ENCODE measurements at regions not wholly inside any gene's neighbourhood (a gene's known extent, or its start where the extent isn't known, plus 50 kb on each side); places are given as distances from the start of the nearest gene placed in this dataset.

DNA sequence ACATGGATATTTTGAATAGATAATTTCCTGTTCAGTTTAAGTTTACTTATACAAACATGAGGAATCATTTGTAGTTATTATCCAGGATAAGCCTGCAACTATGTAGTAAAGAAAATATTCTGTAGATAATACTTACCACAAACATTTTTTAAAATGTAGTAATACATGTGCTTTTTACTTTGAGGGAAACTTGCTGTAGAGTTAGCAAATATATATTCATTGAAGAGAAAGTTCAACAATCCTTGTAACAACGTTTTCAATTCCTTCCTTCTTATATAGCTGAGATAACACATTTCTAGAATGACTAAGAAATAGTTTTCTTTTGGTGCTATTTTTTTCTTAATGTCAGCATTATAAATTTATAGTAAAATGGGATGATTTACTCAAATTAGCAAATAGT, 664.6 kb upstream of the ADAMTS5 start:
- H3K27ac ChIP-seq: no peak overlapping the region
- no peak for TF ChIP-seq ZFX (IDR thresholded peaks at IDR 0.05)
- TF ChIP-seq, protein P1, sequence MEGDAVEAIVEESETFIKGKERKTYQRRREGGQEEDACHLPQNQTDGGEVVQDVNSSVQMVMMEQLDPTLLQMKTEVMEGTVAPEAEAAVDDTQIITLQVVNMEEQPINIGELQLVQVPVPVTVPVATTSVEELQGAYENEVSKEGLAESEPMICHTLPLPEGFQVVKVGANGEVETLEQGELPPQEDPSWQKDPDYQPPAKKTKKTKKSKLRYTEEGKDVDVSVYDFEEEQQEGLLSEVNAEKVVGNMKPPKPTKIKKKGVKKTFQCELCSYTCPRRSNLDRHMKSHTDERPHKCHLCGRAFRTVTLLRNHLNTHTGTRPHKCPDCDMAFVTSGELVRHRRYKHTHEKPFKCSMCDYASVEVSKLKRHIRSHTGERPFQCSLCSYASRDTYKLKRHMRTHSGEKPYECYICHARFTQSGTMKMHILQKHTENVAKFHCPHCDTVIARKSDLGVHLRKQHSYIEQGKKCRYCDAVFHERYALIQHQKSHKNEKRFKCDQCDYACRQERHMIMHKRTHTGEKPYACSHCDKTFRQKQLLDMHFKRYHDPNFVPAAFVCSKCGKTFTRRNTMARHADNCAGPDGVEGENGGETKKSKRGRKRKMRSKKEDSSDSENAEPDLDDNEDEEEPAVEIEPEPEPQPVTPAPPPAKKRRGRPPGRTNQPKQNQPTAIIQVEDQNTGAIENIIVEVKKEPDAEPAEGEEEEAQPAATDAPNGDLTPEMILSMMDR (conservative IDR thresholded peaks at IDR 0.05): no peak

DNA sequence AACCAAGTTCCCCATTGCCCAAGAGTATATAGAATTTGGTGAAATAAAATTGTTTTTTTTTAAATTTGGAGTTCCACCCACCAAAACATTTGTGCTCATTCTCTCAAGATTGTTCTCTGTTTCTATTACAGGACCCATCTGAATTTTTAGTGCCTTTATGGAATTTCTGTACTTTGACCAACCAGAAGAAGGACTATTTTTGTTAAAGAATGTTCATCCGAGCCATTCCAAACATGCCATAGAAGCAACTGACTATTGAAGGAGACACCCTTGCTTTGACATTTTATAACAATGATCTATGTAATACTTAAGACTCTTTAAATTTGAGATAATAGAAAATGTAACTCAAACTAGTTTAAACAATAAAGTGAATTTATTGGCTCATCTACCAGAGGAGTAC, 655.7 kb upstream of the ADAMTS5 start:
- TF ChIP-seq, protein P1 (conservative IDR thresholded peaks at IDR 0.05): no peak
- no peak for TF ChIP-seq ZFX (IDR thresholded peaks at IDR 0.05)
- H3K27ac ChIP-seq: no peak overlapping the region

DNA sequence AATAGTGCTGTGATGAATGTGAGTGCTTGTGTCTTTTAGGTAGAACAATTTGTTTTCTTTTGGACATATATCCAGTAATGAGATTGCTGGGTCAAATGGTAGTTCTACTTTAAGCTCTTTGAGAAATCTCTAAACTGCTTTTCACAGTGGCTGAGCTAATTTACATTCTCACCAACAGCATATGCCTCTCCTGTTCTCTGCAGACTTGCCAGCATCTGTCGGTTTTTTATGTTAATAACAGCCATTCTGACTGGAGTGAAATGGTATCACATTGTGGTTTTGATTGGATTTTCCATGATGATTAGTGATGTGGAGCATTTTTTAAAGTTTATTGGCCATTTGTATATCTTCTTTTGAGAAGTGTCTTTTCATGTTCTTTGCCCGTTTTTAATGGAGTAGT, 647.3 kb upstream of the ADAMTS5 start:
- no peak for TF ChIP-seq ZFX (IDR thresholded peaks at IDR 0.05)
- TF ChIP-seq, protein P1 (conservative IDR thresholded peaks at IDR 0.05): no peak
- H3K27ac ChIP-seq: no peak overlapping the region

DNA sequence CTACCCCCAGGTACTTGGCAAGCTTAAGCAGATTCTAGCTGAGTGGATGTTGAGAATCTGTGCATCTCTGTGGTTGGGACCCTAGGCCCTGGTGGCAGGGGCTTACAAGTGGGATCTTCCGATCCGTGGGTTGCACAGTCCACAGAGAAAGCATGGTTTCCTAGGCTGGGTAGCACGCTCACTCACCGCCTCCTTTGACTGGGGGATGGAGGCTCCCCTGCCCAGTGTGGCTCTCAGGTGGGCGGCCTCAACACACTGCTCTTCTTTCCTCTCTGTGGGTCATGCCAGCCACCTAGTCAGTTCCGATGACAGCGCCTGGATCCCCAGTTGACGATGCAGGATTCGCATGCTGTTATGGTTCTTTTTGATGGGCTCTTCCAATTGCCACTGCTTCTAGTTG, 639.5 kb upstream of the ADAMTS5 start:
- no peak overlapping the region for H3K27ac ChIP-seq
- no peak for TF ChIP-seq ZFX (IDR thresholded peaks at IDR 0.05)
- TF ChIP-seq, protein P1 (conservative IDR thresholded peaks at IDR 0.05): no peak

DNA sequence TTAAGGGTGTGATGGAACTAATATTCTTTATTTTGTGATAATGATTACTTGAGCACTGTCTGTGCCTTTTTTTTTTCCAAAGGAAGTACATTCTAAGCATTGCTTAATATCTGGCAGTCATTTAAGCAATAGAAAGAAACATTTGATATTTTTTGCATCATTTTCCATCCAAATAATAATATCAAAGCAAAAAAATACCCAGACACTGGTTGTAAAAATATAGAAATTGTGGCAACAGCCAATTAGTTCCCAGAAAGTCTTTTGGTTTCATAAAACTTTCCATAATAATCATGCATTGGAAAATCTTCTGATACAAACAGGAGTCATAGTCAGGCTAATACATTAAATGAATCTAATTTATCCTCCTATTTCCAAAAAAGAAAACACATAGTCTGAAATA, 629.3 kb upstream of the ADAMTS5 start:
- TF ChIP-seq, protein P1 (conservative IDR thresholded peaks at IDR 0.05): no peak
- TF ChIP-seq ZFX (IDR thresholded peaks at IDR 0.05): no peak
- H3K27ac ChIP-seq: no peak overlapping the region

DNA sequence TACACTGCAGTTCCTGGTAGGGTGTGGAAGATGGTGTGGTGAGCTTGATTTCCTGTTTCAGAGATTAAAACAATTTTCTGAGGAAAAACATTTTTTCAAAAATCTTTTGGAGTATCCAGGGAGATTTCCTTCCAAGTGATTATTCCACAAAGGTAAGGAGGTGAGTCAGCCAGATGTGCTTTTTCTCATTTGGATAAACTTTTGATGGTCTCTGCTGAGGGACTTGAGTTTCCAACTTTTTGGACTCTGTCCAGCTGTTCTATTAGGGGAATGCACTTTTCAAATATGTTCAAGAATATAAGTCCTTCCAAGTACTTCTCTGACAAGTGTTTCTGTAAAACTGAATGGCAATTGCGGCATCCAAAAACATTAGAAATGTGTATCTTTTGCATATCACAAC, 628.8 kb upstream of the ADAMTS5 start:
- no peak overlapping the region for H3K27ac ChIP-seq
- no peak for TF ChIP-seq ZFX (IDR thresholded peaks at IDR 0.05)
- TF ChIP-seq, protein P1 (conservative IDR thresholded peaks at IDR 0.05): no peak

DNA sequence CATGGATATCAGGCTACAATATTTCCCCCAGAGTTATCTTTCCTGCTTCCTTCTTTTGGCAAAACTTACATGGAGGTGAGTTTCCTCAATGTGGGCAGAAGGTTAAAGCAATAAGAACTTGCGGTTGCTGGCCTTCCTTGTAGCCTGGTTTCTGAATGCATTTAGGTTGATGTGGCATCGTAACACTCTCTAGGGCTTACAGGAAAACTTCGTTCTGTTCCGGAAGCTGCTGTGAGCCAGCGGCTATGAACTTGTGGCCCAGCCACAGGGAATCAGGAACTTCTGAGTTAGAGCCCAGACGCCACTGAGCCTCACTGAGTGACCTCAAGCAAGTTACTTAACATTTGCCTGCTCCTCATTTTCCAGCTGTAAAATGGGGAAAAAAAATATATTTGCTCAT, 623.4 kb upstream of the ADAMTS5 start:
- TF ChIP-seq, protein P1 (conservative IDR thresholded peaks at IDR 0.05): no peak
- no peak for TF ChIP-seq ZFX (IDR thresholded peaks at IDR 0.05)
- no peak overlapping the region for H3K27ac ChIP-seq
